ENCODE measurements at regions not wholly inside any gene's neighbourhood (a gene's known extent, or its start where the extent isn't known, plus 50 kb on each side); places are given as distances from the start of the nearest gene placed in this dataset.
"Not testable (repeated sequence)": the region's sequence is repeated elsewhere in the genome, so short reads cannot be mapped to it uniquely, and the experiment has no call there.

DNA sequence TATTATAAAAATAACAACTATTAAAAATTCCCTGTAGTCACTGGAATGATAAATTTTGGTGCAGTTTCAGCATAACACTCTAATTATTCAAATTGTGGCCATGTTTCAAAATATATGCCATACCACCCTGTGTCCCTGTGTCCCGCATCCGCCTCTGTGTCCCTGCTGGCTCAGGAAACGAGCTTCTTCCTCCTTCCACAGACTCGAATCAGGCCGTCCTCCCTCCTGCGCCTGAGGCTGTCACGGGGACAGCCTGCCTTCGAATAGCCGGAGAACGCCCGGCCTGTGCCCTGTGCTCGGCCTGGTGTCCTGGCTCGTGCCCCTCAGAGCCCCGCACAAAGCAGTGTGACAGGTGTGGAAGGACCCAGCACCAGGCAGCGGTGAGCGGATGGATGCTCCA, 55.1 kb upstream of the GPR39 start:
- TF ChIP-seq CTCF (IDR thresholded peaks at IDR 0.05 in 8 of 11, conservative IDR thresholded peaks at IDR 0.05 in 3 of 11); POLR2A (IDR thresholded peaks at IDR 0.05); POLR2AphosphoS5 (IDR thresholded peaks at IDR 0.05): not testable (repeated sequence)

Data from spleen (tissue), 7 donors.